A673 (cell line): ENCODE measurements at regions not wholly inside any gene's neighbourhood (a gene's known extent, or its start where the extent isn't known, plus 50 kb on each side); places are given as distances from the start of the nearest gene placed in this dataset.
A peak's percentile ranks its signal among the peaks of the same experiment; 100 is the strongest.

Experiments used
- BruUV-seq: library from RNA; stranded (reverse); fragments of 400-500 nt; replicated peaks from 2 replicates; lab custom pipeline; 2021; lab: Mats Ljungman, UMichigan
- CTCF ChIA-PET: fragments of 300-600 bp; sonication (Branson Sonifier 250); formaldehyde crosslinking; loops from one replicate; lab custom pipeline; 2022; ENCODE audit warnings: antibody characterized with exemption; lab: Charles Lee
- POLR2A ChIA-PET: fragments of 300-600 bp; sonication (Branson Sonifier 250); formaldehyde crosslinking; loops from one replicate; lab custom pipeline; 2022; ENCODE audit warnings: antibody characterized with exemption; ENCODE audit not compliant: low non-redundant PET; lab: Charles Lee
- DNase-seq: peaks from one replicate; pipeline ENCODE4 v3.0.0-alpha.2; 2015; ENCODE audit warnings: low spot score
- H3K27ac ChIP-seq: fragments of 200-600 bp; sonication (generic); 2 replicates; pipeline ENCODE4 v1.5.1; 2016; ENCODE audit warnings: mixed run types, low read depth, mild to moderate bottlenecking, mixed read lengths, antibody characterized with exemption, low read length; ENCODE audit not compliant: poor library complexity, severe bottlenecking
- H3K27me3 ChIP-seq: fragments of 200-600 bp; sonication (generic); replicated peaks from 2 replicates; pipeline ENCODE4 v1.6.1; 2017; ENCODE audit warnings: mixed run types, low read depth, mild to moderate bottlenecking, mixed read lengths, antibody characterized with exemption, low read length; ENCODE audit not compliant: insufficient read depth, poor library complexity
- H3K36me3 ChIP-seq: fragments of 200-600 bp; sonication (generic); 2 replicates; pipeline ENCODE4 v1.6.1; 2016; ENCODE audit warnings: mixed run types, mild to moderate bottlenecking, mixed read lengths, antibody characterized with exemption, low read length; ENCODE audit not compliant: insufficient read depth, poor library complexity, severe bottlenecking
- H3K4me1 ChIP-seq: fragments of 200-600 bp; sonication (generic); 2 replicates; pipeline ENCODE4 v1.6.1; 2017; ENCODE audit warnings: mixed run types, mild to moderate bottlenecking, mixed read lengths, antibody characterized with exemption, low read length; ENCODE audit not compliant: insufficient read depth, poor library complexity, severe bottlenecking
- H3K4me3 ChIP-seq: fragments of 200-600 bp; sonication (generic); 2 replicates; pipeline ENCODE4 v1.5.1; 2016; ENCODE audit warnings: low read depth, mixed run types, mild to moderate bottlenecking, mixed read lengths, low read length; ENCODE audit not compliant: poor library complexity, severe bottlenecking
- H3K9me3 ChIP-seq: fragments of 200-600 bp; sonication (generic); 2 replicates; pipeline ENCODE4 v1.6.1; 2016; ENCODE audit warnings: mixed run types, low read depth, mild to moderate bottlenecking, mixed read lengths, antibody characterized with exemption, low read length; ENCODE audit not compliant: poor library complexity, severe bottlenecking
- CTCF ChIP-seq: fragments of 300-800, 200-600 bp; sonication (generic); conservative IDR thresholded peaks from 2 replicates; pipeline ENCODE4 v1.5.1; 2017; ENCODE audit warnings: low read depth, mild to moderate bottlenecking, antibody characterized with exemption, low read length, moderate library complexity, mixed read lengths
- EZH2 ChIP-seq: fragments of 200-600 bp; sonication (generic); IDR thresholded peaks from 2 replicates; pipeline ENCODE4 v1.6.1; 2017; ENCODE audit warnings: borderline replicate concordance, low read depth, mild to moderate bottlenecking, mixed read lengths, antibody characterized with exemption, low read length; ENCODE audit not compliant: poor library complexity, severe bottlenecking
- intact Hi-C: fragments of 100-400 bp; cut with micrococcal nuclease; formaldehyde crosslinking; loops from one replicate; pipeline ENCODE4 v1.10.0; 2022; ENCODE audit not compliant: unreplicated experiment

GRCh38 chr3:106381939-106382335 is 513.1 kb upstream of the CBLB start:
- ChIA-PET POLR2A (interaction anchor here (1.0 kb wide), 1 partner anchor 176 kb away, joined by 4 read pairs; no protein-coding TSS in a partner anchor), CTCF (no interaction called here)
- H3K27ac ChIP-seq, result no peak overlapping the region
- no peak overlapping the region for H3K4me3 ChIP-seq
- H3K4me1 ChIP-seq, result peaks cover 27% of the 10 kb centered on the region
- no peaks in the 10 kb centered on the region for H3K27me3 ChIP-seq
- H3K9me3 ChIP-seq, result no peaks in the 10 kb centered on the region
- DNase-seq, result peak; percentile 56
- no peaks in the 10 kb centered on the region for H3K36me3 ChIP-seq
- no TSS peak for BruUV-seq
- no peak for TF ChIP-seq EZH2
- no peak for TF ChIP-seq CTCF
- intact Hi-C loops, result no loop called here

- H3K4me1 ChIP-seq, result peaks cover 17% of the 10 kb centered on the region
- DNase-seq, result peak; percentile 50
- intact Hi-C loops, result no loop called here
- no peak overlapping the region for H3K27ac ChIP-seq
- H3K4me3 ChIP-seq, result no peak overlapping the region
- ChIA-PET CTCF (no interaction called here), POLR2A (no interaction called here)
- no TSS peak for BruUV-seq
- TF ChIP-seq CTCF (no peak), EZH2 (no peak)
- H3K36me3 ChIP-seq, result no peaks in the 10 kb centered on the region
- H3K9me3 ChIP-seq, result no peaks in the 10 kb centered on the region
- no peaks in the 10 kb centered on the region for H3K27me3 ChIP-seq
These were observed 517.2 kb upstream of the CBLB start for GRCh38 chr3:106386050-106386449.

GRCh38 chr3:106392915-106393314 is 524.1 kb upstream of the CBLB start:
- Histone ChIP-seq H3K4me3 (no peak overlapping the region), H3K27me3 (no peaks in the 10 kb centered on the region), H3K27ac (no peak overlapping the region), H3K36me3 (no peaks in the 10 kb centered on the region), H3K4me1 (no peaks in the 10 kb centered on the region), H3K9me3 (no peaks in the 10 kb centered on the region)
- CTCF ChIA-PET, result no interaction called here
- intact Hi-C loops, result no loop called here
- TF ChIP-seq CTCF (no peak), EZH2 (no peak)
- POLR2A ChIA-PET, result no interaction called here
- DNase-seq, result no peak
- BruUV-seq, result no TSS peak
